ENCODE measurements at regions not wholly inside any gene's neighbourhood (a gene's known extent, or its start where the extent isn't known, plus 50 kb on each side); places are given as distances from the start of the nearest gene placed in this dataset.

GRCh38 chr12:131350943-131351318 is 360.0 kb upstream of the SFSWAP start:
- no peak overlapping the region for H3K27ac ChIP-seq
- intact Hi-C loops (cut with DNase I) = no loop called here
- no peaks in the 10 kb centered on the region for H3K4me1 ChIP-seq
- no peak overlapping the region for H3K4me3 ChIP-seq
- H3K9me3 ChIP-seq = no peaks in the 10 kb centered on the region
- WGBS, 3 donors = 60 to 66% (median 63%) methylated on average over 3 of the region's 3 CpGs
- no peaks in the 10 kb centered on the region for H3K36me3 ChIP-seq (ENCODE audit: insufficient read depth in 1 of 2, low read depth in 1 of 2)
- no peak for ATAC-seq
- H3K27me3 ChIP-seq (ENCODE audit: insufficient read depth in 3 of 3, low read length in 2 of 3) = peaks cover 0 to 11% (median 5%) of the 10 kb centered on the region in 3 donors
- no peak for DNase-seq
- TF ChIP-seq CTCF (IDR thresholded peaks at IDR 0.05) = no peak

GRCh38 chr12:131351319-131352028 is 359.4 kb upstream of the SFSWAP start:
- TF ChIP-seq CTCF (IDR thresholded peaks at IDR 0.05) = no peak
- DNase-seq (no peak), ATAC-seq (no peak)
- no peaks in the 10 kb centered on the region for H3K9me3 ChIP-seq
- H3K4me3 ChIP-seq = no peak overlapping the region
- no peak overlapping the region for H3K27ac ChIP-seq
- no peaks in the 10 kb centered on the region for H3K36me3 ChIP-seq (ENCODE audit: insufficient read depth in 1 of 2, low read depth in 1 of 2)
- WGBS, 3 donors = 80 to 86% (median 81%) methylated on average over 5 of the region's 5 CpGs
- H3K27me3 ChIP-seq (ENCODE audit: insufficient read depth in 3 of 3, low read length in 2 of 3) = peaks cover 0 to 16% (median 5%) of the 10 kb centered on the region in 3 donors
- no peaks in the 10 kb centered on the region for H3K4me1 ChIP-seq
- intact Hi-C loops (cut with DNase I) = no loop called here

- no peak for DNase-seq
- Histone ChIP-seq H3K4me1 (no peaks in the 10 kb centered on the region), H3K36me3 (ENCODE audit: insufficient read depth in 1 of 2, low read depth in 1 of 2) (no peaks in the 10 kb centered on the region), H3K27me3 (ENCODE audit: insufficient read depth in 3 of 3, low read length in 2 of 3) (peaks cover 0 to 17% (median 5%) of the 10 kb centered on the region in 3 donors), H3K9me3 (no peaks in the 10 kb centered on the region), H3K4me3 (no peak overlapping the region), H3K27ac (no peak overlapping the region)
- no peak for TF ChIP-seq CTCF (IDR thresholded peaks at IDR 0.05)
- 84 to 88% (median 86%) methylated on average over 21 of the region's 21 CpGs for WGBS, 3 donors
- intact Hi-C loops (cut with DNase I) = no loop called here
- ATAC-seq = no peak
Observed at GRCh38 chr12:131352296-131352900, 358.5 kb upstream of the SFSWAP start.

GRCh38 chr12:131353376-131353775 is 357.5 kb upstream of the SFSWAP start:
- ATAC-seq (no peak), DNase-seq (no peak)
- TF ChIP-seq CTCF (IDR thresholded peaks at IDR 0.05) = no peak
- H3K4me3 ChIP-seq = no peak overlapping the region
- H3K36me3 ChIP-seq (ENCODE audit: insufficient read depth in 1 of 2, low read depth in 1 of 2) = no peaks in the 10 kb centered on the region
- H3K4me1 ChIP-seq = no peaks in the 10 kb centered on the region
- no peak overlapping the region for H3K27ac ChIP-seq
- H3K27me3 ChIP-seq (ENCODE audit: insufficient read depth in 3 of 3, low read length in 2 of 3) = peaks cover 0 to 17% (median 5%) of the 10 kb centered on the region in 3 donors
- intact Hi-C loops (cut with DNase I) = no loop called here
- 59 to 77% (median 60%) methylated on average over 2 of the region's 2 CpGs for WGBS, 3 donors
- H3K9me3 ChIP-seq = no peaks in the 10 kb centered on the region

All from psoas muscle (tissue), 7 donors.